PC-3 (cell line): ENCODE measurements at regions not wholly inside any gene's neighbourhood (a gene's known extent, or its start where the extent isn't known, plus 50 kb on each side); places are given as distances from the start of the nearest gene placed in this dataset.

Source experiments
- CTCF ChIP-seq: fragments of 300-600 bp; sonication (generic); conservative IDR thresholded peaks from 2 replicates; pipeline ENCODE4 v1.5.1; 2017; ENCODE audit warnings: antibody characterized with exemption, low read depth, mild to moderate bottlenecking, low read length
- EZH2 ChIP-seq: fragments of 300-600 bp; sonication (generic); IDR thresholded peaks from one replicate; pipeline ENCODE4 v1.6.1; 2017; ENCODE audit warnings: antibody characterized with exemption, mild to moderate bottlenecking, low read length; ENCODE audit not compliant: unreplicated experiment

GRCh38 chr4:108556588-108557200 is 63.7 kb upstream of the RPL34 start:
- TF ChIP-seq EZH2 = no peak
- no peak for TF ChIP-seq CTCF
